ENCODE measurements at regions not wholly inside any gene's neighbourhood (a gene's known extent, or its start where the extent isn't known, plus 50 kb on each side); places are given as distances from the start of the nearest gene placed in this dataset.

DNA sequence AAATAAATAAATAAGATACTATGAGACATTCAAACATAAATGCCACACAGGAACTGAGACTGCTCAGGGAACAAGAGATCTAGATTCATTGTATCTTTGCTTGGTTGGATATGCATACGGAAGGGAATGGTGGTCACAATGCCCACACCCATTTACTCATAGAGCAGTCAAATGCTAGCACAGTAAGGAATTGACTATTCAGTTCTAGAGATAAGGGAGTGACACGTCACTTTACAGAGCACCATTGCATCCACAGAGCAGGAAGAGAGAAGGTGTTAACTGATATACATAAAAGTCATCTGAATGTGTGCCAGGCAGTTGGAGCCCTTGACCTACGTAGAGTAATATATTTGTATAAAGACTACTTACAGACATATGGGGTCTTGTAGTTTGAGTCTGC lies 530.0 kb upstream of the NOVA1 start:
- FAIRE-seq = no peak
- DNase-seq (ENCODE audit: insufficient read length, low spot score) = no peak
- TF ChIP-seq POLR2A (IDR thresholded peaks at IDR 0.05; ENCODE audit: low read depth, low read length) = no peak

DNA sequence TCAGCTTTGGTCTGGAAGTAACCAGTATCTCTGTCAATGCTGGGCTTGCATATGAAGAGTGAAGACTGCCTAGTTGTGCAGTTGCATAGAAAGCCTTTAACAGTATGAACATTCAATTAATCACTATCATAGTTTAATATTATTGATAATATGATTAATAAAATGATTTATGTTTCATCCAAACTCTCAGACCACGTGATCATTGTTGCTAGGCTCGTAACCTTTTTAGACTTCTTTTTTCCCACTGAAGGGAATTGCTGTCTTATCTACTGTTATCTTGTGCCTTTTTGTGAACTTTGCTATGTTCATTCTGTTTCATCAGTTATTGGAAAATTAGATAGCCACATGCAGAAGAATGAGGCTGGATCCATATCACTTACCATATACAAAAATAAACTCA lies 536.4 kb upstream of the NOVA1 start:
- no peak for FAIRE-seq
- TF ChIP-seq POLR2A (IDR thresholded peaks at IDR 0.05; ENCODE audit: low read depth, low read length) = no peak

DNA sequence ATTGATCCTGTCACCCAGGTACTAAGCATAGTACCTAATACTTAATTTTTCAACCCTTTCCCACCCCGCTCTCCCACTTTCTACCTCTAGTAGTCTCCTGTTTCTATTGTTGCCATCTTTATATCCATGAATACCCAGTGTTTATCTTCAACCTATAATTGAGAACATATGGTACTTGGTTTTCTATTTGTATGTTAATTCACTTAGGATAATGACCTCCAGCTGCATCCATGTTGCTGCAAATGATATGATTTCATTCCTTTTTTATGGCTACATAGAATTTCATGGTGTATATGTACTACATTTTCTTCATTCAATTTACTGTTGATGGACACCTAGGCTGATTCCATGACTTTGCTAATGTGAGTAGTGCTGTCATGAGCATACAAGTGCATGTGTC lies 547.3 kb upstream of the NOVA1 start:
- no peak for TF ChIP-seq POLR2A (IDR thresholded peaks at IDR 0.05; ENCODE audit: low read depth, low read length)
- FAIRE-seq (no peak), DNase-seq (ENCODE audit: insufficient read length, low spot score) (no peak)

More for the DNA sequence above, 536.4 kb upstream of the NOVA1 start:
- no peak for DNase-seq (ENCODE audit: insufficient read length, low spot score)

DNA sequence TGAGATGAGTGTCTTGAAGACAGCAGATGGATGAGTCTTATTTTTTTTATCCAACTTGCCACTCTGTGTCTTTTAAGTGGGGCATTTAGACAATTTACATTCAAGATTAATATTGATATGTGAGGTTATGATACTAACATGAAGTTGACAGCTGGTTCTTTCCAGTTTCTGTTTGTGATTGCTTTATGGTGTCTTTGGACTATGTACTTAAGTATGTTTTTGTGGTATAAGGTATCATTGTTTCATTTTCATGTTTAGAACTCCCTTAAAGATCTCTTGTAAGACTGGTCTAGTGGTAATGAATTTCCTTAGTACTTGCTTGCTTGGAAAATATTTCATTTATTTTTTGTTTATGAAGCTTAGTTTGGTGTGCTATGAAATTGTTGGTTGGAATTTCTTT lies 550.3 kb upstream of the NOVA1 start:
- FAIRE-seq = no peak
- DNase-seq (ENCODE audit: insufficient read length, low spot score) = no peak
- no peak for TF ChIP-seq POLR2A (IDR thresholded peaks at IDR 0.05; ENCODE audit: low read depth, low read length)

DNA sequence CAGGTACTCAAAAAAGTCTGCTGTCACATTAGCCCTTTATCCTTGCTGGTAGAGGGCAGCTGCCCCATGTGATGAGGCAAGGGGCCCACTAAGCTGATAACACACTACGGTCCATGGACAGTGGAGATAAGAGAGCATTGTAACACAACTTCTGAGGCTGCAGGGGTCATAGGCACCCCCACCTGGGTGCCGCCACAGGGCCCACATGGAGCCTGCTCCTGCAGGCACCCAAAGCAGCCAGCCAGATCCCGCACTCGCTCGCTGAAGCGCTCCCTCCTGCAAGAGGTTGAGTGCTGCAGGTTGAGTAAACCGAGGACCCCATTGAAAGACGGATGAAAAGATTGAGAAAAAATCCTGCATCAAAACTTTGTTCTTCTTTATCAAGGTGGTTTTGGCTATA lies 566.3 kb upstream of the NOVA1 start:
- DNase-seq (ENCODE audit: insufficient read length, low spot score) (no peak), FAIRE-seq (no peak)
- TF ChIP-seq POLR2A (IDR thresholded peaks at IDR 0.05; ENCODE audit: low read depth, low read length) = no peak

DNA sequence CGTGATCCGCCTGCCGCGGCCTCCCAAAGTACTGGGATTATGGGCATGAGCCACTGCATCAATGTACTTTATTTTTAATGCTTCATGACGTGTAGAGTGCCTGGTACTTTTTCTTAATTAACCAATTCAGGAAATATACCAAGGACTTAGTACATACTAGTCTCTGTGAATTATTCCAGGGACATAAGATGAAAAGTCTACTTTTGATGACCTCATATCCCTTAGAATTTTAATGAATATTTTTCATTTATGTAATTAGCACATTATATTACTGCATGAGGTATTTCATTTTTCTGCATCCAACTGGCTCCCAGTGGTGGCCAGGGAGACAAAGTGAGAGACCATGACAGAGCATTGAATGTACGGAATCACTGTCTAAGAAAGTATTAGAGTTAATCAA lies 577.7 kb upstream of the NOVA1 start:
- FAIRE-seq = no peak
- no peak for DNase-seq (ENCODE audit: insufficient read length, low spot score)
- no peak for TF ChIP-seq POLR2A (IDR thresholded peaks at IDR 0.05; ENCODE audit: low read depth, low read length)

DNA sequence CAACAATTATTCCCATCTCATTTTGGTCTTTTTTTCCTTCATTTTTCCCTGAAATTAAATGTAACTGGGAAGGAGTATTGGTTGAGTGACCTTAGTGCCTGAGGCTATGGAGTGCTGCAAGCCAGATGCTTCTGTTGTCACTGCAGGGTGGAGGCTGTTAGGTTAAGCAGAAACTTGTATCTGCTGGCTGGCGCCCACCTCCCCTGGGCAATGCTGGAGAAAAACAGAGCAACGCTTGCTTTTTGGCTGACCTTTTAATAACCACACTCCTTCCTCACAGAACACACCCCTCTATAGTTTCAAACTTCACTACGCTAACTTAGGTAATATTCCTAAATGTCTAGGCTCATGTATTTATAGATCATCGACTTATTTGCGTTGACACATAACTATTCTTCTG lies 583.5 kb upstream of the NOVA1 start:
- FAIRE-seq = no peak

DNA sequence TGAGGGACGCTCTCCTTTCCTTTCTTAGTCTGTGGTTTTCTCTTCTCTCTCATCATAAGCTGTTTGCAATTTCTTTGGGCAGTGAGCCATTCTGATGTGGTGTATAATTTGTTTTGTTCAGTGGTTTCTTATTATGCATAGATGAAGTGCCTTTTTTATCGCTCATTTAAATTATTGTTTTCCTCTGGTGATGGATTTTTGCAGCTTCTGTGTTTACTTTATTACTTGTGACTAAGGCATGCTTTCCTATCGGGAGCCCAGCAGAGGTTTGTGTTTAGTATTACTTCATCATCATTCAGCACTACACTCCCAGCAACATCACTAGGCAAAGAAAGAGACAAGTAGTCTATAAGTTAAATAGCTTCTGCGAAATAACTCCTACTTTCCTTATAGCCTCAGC lies 586.6 kb upstream of the NOVA1 start:
- no peak for TF ChIP-seq POLR2A (IDR thresholded peaks at IDR 0.05; ENCODE audit: low read depth, low read length)
- FAIRE-seq (no peak), DNase-seq (ENCODE audit: insufficient read length, low spot score) (no peak)

More for the DNA sequence above, 583.5 kb upstream of the NOVA1 start:
- DNase-seq (ENCODE audit: insufficient read length, low spot score) = no peak
- no peak for TF ChIP-seq POLR2A (IDR thresholded peaks at IDR 0.05; ENCODE audit: low read depth, low read length)

DNA sequence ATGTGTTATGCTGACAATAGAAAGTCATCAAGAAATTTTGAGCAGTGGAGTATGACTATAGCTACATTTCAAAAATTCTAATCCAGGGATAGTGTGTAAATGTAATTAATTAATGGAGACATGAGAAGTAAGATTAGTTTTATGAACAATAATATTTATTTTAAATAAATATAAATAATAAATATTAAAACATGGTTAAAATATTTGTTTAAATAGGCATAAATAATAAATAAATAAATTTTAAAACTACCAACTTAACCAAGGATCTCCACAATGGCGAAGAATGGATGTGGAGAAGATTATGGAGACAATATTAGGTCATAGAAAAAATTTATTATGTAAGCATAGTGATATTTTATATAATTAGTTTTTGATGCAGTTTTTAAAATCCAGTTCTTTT lies 588.2 kb upstream of the NOVA1 start:
- TF ChIP-seq POLR2A (IDR thresholded peaks at IDR 0.05; ENCODE audit: low read depth, low read length) = no peak
- FAIRE-seq (no peak), DNase-seq (ENCODE audit: insufficient read length, low spot score) (no peak)

DNA sequence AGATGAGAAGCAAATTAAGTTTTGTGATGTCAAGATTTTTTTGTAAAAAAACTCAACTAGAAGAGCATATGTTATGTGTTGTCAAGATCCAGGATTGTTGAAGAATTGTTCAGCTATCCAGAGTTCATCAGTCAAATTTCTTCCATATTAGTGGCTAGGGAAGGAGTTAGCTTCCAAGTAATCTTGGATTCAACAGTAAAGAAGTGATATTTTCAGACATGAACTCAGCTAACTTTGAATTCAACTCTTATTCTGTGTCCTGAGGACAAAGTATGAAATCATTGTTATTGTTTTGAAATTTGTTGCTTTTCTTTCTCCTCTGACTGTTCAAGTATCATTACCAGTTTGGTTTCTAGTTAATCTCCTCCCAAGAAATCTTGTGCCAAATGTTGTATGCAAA lies 589.3 kb upstream of the NOVA1 start:
- DNase-seq (ENCODE audit: insufficient read length, low spot score) (no peak), FAIRE-seq (no peak)
- TF ChIP-seq POLR2A (IDR thresholded peaks at IDR 0.05; ENCODE audit: low read depth, low read length) = no peak

DNA sequence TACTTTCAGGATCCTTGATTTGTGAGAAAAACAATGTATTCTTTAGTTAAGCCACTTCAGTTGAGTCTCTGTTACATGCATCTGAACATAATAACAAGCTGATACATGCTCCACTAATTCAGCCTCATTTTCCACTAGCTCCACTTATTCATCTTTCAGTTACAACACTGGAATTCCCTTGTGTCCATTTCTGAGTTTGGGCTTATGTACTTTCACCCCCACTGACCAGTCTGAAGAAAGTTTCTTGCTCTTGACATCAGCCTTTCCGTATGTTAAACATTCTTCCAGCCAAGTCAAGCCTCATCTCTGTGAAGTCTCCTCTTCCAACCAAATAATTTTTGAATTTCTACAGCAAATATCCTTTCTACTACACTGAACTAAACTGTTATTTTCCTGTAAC lies 592.5 kb upstream of the NOVA1 start:
- DNase-seq (ENCODE audit: insufficient read length, low spot score) (no peak), FAIRE-seq (no peak)
- no peak for TF ChIP-seq POLR2A (IDR thresholded peaks at IDR 0.05; ENCODE audit: low read depth, low read length)

DNA sequence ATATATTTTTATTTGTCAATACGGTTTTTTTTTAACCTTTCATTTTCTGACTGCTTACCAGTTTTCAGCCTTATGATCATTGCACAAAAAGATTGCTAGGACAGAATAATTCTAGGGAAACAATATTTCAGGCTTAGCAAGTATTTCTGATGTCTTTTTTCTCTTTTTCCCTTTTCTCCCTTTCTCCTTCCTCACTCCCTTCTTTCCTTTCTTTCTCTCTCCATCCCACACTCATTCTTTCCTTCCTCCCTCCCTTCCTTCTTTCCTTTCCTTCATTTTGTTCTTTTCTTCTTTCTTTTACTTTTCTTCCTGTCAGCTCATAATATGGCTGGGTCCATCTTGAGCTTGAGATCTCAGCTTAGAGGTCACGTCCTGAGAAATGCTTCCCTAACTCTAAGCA lies 601.4 kb upstream of the NOVA1 start:
- no peak for DNase-seq (ENCODE audit: insufficient read length, low spot score)
- TF ChIP-seq POLR2A (IDR thresholded peaks at IDR 0.05; ENCODE audit: low read depth, low read length) = no peak
- no peak for FAIRE-seq

DNA sequence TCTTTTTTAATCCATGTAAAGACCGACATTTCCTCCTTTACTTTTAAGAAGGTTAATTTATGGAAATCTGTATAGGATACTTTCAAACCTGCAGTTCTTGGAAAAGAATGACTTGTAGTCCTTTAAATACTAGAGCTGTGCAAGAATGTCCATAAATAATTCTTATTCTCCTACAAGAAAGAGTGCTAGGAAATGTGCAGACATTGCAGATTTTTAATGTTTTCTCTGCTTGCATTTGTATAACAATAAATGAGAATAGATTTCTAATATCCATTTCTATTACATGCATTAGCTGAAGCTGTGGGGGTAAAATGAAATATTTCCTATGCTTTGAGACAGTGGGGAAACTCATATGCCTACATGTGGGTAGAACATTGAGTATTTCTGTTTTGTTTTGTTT lies 607.2 kb upstream of the NOVA1 start:
- no peak for DNase-seq (ENCODE audit: insufficient read length, low spot score)
- TF ChIP-seq POLR2A (IDR thresholded peaks at IDR 0.05; ENCODE audit: low read depth, low read length) = no peak
- no peak for FAIRE-seq

DNA sequence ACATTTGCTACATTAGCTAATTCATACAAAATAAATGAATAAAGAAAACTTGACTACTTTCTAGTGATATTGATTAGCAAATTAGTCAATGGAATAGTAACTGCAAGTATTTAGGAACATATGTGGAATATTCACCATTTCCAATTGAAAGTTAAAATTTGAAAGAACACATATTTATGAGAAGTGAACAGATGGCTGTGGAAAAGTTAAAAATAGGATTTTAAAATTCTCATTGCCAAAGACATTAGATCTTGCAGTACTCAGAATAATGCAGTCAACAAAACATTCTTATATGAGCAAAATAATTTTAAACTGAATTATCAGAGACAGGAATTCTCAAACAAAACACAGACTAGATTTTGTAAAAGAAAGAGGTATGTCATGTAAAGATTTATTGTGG lies 613.9 kb upstream of the NOVA1 start:
- FAIRE-seq (no peak), DNase-seq (ENCODE audit: insufficient read length, low spot score) (no peak)
- TF ChIP-seq POLR2A (IDR thresholded peaks at IDR 0.05; ENCODE audit: low read depth, low read length) = no peak

DNA sequence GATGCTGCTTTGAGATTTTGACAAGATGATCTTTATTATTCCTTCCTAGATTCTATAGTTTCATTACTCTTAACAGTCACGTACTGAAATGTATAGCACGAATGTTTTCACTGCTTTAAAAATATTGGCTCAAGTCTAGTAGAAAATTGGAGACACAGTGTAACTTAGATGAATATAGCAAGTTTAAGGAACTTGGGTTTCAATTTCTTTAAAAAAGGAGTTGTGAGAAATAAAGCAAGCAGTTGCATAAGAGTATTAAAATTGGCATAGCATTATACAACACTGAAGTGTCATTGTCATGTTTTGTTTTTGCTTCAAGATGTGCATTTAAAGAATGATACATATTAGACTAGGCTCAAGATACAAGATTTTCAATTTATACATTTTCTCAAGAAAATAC lies 624.8 kb upstream of the NOVA1 start:
- FAIRE-seq (no peak), DNase-seq (ENCODE audit: insufficient read length, low spot score) (no peak)
- no peak for TF ChIP-seq POLR2A (IDR thresholded peaks at IDR 0.05; ENCODE audit: low read depth, low read length)

DNA sequence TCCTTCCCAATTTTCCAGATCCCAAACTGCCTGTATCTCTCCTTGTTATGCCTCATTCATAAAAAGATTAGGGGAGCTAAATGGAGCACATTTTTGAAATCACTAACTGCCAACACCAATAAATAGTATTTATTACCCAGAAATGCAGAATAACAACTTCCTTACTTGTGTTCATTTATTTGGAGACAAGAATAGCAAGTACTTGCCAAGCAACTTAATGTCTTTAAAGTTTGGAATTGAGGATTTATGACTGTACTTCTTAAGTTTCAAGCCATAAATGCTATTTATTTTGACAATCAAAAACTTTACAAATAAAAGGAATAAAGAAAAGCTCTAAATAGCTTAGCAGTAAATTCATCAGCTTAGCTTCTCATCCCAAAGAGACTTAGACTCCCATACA lies 626.1 kb upstream of the NOVA1 start:
- DNase-seq (ENCODE audit: insufficient read length, low spot score) = no peak
- FAIRE-seq = no peak
- TF ChIP-seq POLR2A (IDR thresholded peaks at IDR 0.05; ENCODE audit: low read depth, low read length) = no peak

All from H54 (cell line).